Inflammatory macrophage treated with lipopolysaccharide for 4 hours (primary cell): ENCODE measurements at regions not wholly inside any gene's neighbourhood (a gene's known extent, or its start where the extent isn't known, plus 50 kb on each side); places are given as distances from the start of the nearest gene placed in this dataset.
"Not testable (repeated sequence)": the region's sequence is repeated elsewhere in the genome, so short reads cannot be mapped to it uniquely, and the experiment has no call there.

Source experiments
- DNase-seq: peaks from one replicate; pipeline ENCODE4 v3.0.0-alpha.2; 2020

- no peak for DNase-seq
Observed at GRCh38 chr10:128568491-128568890, 442.3 kb upstream of the MKI67 start.

- no peak for DNase-seq
Observed at GRCh38 chr10:128568990-128569945, 443.0 kb upstream of the MKI67 start.

GRCh38 chr10:128570319-128570995, 444.2 kb upstream of the MKI67 start:
- DNase-seq = no peak

GRCh38 chr10:128571071-128571470, 444.8 kb upstream of the MKI67 start:
- DNase-seq = no peak

- no peak for DNase-seq
Observed at GRCh38 chr10:128571745-128572144, 445.5 kb upstream of the MKI67 start.

- no peak for DNase-seq
Observed at GRCh38 chr10:128572696-128573095, 446.5 kb upstream of the MKI67 start.

GRCh38 chr10:128573281-128573845, 447.1 kb upstream of the MKI67 start:
- no peak for DNase-seq

GRCh38 chr10:128573986-128574385, 447.8 kb upstream of the MKI67 start:
- no peak for DNase-seq

- DNase-seq = no peak
Observed at GRCh38 chr10:128574581-128575210, 448.5 kb upstream of the MKI67 start.

- DNase-seq = no peak
Observed at GRCh38 chr10:128575761-128576160, 449.5 kb upstream of the MKI67 start.

- no peak for DNase-seq
Observed at GRCh38 chr10:128576336-128576735, 450.1 kb upstream of the MKI67 start.

- DNase-seq = no peak
Observed at GRCh38 chr10:128576943-128577670, 450.9 kb upstream of the MKI67 start.

- DNase-seq = no peak
Observed at GRCh38 chr10:128577958-128578750, 451.9 kb upstream of the MKI67 start.

- no peak for DNase-seq
Observed at GRCh38 chr10:128578766-128579165, 452.5 kb upstream of the MKI67 start.

- no peak for DNase-seq
Observed at GRCh38 chr10:128579280-128579865, 453.1 kb upstream of the MKI67 start.

GRCh38 chr10:128579901-128580300, 453.7 kb upstream of the MKI67 start:
- DNase-seq = no peak

GRCh38 chr10:128583125-128583524, 456.9 kb upstream of the MKI67 start:
- not testable (repeated sequence) for DNase-seq

- not testable (repeated sequence) for DNase-seq
Observed at GRCh38 chr10:128586599-128586998, 460.4 kb upstream of the MKI67 start.

- no peak for DNase-seq
Observed at GRCh38 chr10:128587689-128588088, 461.5 kb upstream of the MKI67 start.

- no peak for DNase-seq
Observed at GRCh38 chr10:128588402-128588801, 462.2 kb upstream of the MKI67 start.

- no peak for DNase-seq
Observed at GRCh38 chr10:128594688-128595087, 468.5 kb upstream of the MKI67 start.
